ENCODE measurements at regions not wholly inside any gene's neighbourhood (a gene's known extent, or its start where the extent isn't known, plus 50 kb on each side); places are given as distances from the start of the nearest gene placed in this dataset.

DNA sequence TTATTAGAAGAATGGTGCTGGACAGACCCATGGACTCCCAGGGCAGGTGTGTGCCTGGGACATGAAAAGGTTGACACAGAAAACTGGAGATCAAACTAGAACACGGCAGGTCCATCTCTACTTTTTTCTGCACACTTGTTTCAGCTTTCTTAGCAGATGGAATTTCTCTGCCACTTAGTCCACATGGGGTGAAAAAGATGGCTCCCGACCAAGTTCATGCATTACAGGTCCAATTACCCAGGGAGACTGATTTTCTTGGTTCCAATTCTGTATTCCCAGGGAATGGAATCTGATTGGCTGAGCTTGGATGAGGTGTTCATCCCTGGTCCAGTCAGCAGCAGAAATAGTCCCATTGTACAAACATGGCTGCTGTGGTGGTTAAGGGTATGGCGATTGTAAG, 238.9 kb upstream of the SRRM4 start:
- TF ChIP-seq, protein P1, sequence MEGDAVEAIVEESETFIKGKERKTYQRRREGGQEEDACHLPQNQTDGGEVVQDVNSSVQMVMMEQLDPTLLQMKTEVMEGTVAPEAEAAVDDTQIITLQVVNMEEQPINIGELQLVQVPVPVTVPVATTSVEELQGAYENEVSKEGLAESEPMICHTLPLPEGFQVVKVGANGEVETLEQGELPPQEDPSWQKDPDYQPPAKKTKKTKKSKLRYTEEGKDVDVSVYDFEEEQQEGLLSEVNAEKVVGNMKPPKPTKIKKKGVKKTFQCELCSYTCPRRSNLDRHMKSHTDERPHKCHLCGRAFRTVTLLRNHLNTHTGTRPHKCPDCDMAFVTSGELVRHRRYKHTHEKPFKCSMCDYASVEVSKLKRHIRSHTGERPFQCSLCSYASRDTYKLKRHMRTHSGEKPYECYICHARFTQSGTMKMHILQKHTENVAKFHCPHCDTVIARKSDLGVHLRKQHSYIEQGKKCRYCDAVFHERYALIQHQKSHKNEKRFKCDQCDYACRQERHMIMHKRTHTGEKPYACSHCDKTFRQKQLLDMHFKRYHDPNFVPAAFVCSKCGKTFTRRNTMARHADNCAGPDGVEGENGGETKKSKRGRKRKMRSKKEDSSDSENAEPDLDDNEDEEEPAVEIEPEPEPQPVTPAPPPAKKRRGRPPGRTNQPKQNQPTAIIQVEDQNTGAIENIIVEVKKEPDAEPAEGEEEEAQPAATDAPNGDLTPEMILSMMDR (IDR thresholded peaks at IDR 0.05; ENCODE audit: control insufficient read depth, extremely low read depth, insufficient read depth): no peak
- no peak overlapping the region for H3K4me3 ChIP-seq (ENCODE audit: low read depth, low read length)
- DNase-seq (ENCODE audit: low read depth): no peak

DNA sequence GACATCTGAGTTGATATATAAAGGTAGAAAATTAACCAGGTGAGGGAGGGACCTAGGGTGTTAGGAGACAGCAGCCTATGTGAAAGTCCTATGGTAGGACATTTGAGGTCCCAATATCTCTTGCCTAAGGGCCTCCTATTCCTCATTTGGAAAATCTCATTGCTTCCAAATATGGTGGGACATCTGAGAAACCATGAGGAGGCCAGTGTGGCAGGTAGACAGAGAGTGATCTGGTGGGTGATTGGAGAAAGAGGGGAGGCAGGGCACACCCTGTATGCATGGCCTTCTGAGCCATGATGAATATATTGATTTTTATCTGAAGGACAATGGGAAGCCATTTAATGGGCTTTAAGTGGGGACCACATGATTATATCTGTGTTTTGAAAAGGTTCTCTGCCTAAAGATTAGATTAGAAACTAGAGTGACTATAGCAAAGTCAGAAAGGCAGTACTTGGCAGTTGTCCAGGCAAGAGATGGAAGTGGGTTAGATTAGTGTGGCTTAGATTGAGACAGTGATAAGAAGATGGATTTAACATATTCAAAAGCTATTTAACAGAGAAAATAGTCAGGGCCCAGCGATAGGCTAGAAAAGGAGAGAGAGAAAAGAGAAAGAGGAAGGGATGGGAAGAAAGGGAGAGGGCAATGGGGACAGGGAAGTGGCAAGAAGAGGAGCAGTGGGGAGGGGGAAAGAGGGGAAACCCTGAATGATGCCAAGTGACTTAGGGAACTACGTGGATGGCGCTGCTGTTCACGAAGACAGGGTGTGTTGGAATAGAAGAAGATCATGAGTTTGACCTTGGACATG, 237.2 kb upstream of the SRRM4 start:
- TF ChIP-seq, protein P1 (IDR thresholded peaks at IDR 0.05; ENCODE audit: control insufficient read depth, extremely low read depth, insufficient read depth): no peak
- no peak overlapping the region for H3K4me3 ChIP-seq (ENCODE audit: low read depth, low read length)
- DNase-seq (ENCODE audit: low read depth): no peak

DNA sequence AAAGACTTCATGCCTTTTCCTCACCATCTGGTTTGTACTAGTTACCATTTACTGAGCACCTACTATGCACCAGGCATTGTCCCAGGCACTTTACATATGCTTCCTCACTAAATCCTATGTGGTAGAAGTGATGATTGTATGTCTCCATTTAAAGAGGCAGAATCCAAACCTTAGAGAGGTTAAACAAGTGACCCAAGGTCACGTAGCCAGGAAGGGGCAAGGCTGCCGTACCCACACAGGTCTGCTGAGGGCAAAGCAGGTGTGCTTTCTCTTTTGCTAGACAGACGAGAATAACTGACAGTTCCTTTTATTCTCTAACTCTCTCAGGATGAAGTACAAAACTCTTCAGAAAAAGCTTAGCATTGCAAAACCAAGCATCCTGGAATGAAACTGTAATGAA, 235.2 kb upstream of the SRRM4 start:
- TF ChIP-seq, protein P1 (IDR thresholded peaks at IDR 0.05; ENCODE audit: control insufficient read depth, extremely low read depth, insufficient read depth): no peak
- no peak for DNase-seq (ENCODE audit: low read depth)
- no peak overlapping the region for H3K4me3 ChIP-seq (ENCODE audit: low read depth, low read length)

DNA sequence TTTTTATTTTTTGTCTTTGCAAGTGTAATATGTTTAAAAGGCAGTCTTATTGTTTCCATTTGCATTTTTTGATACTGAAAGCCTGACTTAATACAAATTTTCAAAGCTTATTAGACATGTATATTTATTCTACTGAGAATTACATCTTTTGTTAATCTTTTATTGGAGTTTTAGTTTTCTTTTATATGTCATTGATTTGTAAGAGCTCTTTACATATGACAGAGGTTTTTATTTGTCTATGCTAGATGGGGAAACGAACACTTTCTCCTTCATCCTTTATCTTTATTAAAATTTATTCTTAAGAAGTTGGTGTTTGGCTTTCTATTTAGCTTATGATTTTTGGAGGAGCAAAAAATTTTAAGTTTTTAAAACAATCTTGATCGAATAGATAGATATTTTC, 234.4 kb upstream of the SRRM4 start:
- H3K4me3 ChIP-seq (ENCODE audit: low read depth, low read length): no peak overlapping the region
- no peak for DNase-seq (ENCODE audit: low read depth)
- TF ChIP-seq, protein P1 (IDR thresholded peaks at IDR 0.05; ENCODE audit: control insufficient read depth, extremely low read depth, insufficient read depth): no peak

DNA sequence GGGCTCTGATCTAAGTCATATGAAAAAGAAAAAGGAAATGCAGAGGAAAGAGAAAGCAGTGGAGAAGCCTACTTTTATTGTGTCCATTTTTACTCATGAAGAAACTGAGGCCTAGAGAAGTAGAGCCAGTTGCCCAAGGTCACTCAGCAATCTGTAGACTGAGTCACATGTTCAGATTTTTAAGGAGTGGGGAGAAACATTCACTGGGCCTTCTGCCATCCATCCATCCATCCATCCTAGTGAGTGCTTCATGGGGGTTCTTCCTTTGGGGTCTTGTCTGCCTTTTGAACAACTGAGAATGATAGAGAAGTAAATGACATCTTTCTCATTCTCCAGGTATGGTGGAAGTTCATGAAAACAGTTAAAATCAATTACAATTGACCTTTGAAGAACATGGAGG, 233.6 kb upstream of the SRRM4 start:
- no peak overlapping the region for H3K4me3 ChIP-seq (ENCODE audit: low read depth, low read length)
- TF ChIP-seq, protein P1 (IDR thresholded peaks at IDR 0.05; ENCODE audit: control insufficient read depth, extremely low read depth, insufficient read depth): no peak
- no peak for DNase-seq (ENCODE audit: low read depth)

DNA sequence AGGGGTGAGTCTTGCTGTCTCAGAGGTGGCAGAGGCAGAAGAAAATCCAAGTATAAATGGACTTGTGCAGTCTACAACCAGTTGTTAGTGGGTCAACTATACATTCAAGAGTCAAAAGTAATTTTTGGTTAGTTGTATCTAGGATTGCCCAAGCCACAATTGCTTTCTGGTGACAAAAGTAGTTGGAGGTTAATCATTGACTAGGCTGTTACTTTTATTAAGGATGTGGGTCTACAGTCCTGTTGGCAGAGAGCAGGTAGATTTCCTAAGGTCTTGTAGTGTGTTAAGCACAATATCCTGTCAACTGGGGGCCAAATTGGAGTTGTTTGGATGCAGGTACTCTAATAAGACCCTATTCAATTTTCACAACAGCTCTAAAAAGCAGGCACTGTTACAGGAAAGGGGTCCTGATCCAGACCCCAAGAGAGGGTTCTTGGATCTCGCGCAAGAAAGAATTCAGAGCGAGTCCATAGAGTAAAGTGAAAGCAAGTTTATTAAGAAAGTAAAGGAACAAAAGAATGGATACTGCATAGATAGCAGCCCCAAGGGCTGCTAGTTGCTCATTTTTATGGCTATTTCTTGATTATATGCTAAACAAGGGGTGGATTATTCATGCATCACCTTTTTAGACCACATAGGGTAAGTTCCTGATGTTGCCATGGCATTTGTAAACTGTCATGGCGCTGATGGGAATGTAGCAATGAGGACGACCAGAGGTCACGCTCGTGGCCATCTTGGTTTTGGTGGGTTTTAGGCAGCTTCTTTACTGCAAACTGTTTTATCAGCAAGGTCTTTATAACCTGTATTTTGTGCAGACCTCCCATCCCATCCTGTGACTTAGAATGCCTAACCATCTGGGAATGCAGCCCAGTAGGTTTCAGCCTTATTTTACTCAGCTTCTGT, 232.6 kb upstream of the SRRM4 start:
- TF ChIP-seq, protein P1 (IDR thresholded peaks at IDR 0.05; ENCODE audit: control insufficient read depth, extremely low read depth, insufficient read depth): no peak
- H3K4me3 ChIP-seq (ENCODE audit: low read depth, low read length): no peak overlapping the region
- no peak for DNase-seq (ENCODE audit: low read depth)
